SK-N-MC (cell line): ENCODE measurements at regions not wholly inside any gene's neighbourhood (a gene's known extent, or its start where the extent isn't known, plus 50 kb on each side); places are given as distances from the start of the nearest gene placed in this dataset.

ENCODE experiments used
- EZH2 ChIP-seq: fragments of 200-600 bp; sonication (generic); IDR thresholded peaks from one replicate; pipeline ENCODE4 v1.6.1; 2017; ENCODE audit warnings: antibody characterized with exemption
- FOXP2 ChIP-seq: optimal IDR thresholded peaks from 2 replicates; pipeline ENCODE3; 2011; ENCODE audit warnings: mild to moderate bottlenecking, moderate library complexity; ENCODE audit not compliant: insufficient read depth; ENCODE audit errors: extremely low read length, control extremely low read depth
- POLR2AphosphoS5 ChIP-seq: IDR thresholded peaks from 2 replicates; pipeline ENCODE4 v1.6.1; 2012; ENCODE audit warnings: mild to moderate bottlenecking, low read depth, low read length, borderline replicate concordance

DNA sequence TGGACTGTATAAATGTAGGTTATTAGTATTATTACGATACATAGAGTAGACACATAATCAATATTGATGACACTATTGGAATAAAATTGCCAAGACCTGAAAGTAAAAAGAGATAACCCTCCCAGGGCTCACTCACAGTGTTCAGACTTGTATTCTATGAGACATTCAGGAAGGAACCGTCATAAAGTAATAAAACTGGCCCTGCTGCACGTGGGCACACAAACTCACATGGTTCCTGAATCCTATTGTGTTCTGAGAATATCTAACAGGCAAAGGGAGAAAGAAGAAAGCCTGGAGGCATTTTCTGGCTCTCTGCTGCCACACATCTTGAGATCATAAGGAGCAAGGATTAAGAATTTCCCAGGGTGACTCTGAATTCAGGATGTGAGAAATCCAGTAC is 575.9 kb downstream of the HS3ST4 start:
- no peak for TF ChIP-seq EZH2
- no peak for TF ChIP-seq POLR2AphosphoS5
- no peak for TF ChIP-seq FOXP2
